ENCODE measurements at regions not wholly inside any gene's neighbourhood (a gene's known extent, or its start where the extent isn't known, plus 50 kb on each side); places are given as distances from the start of the nearest gene placed in this dataset.

- Histone ChIP-seq H3K4me1 (replicated peaks in 1 of 2) (no peaks in the 10 kb centered on the region), H3K36me3 (replicated peaks in 1 of 2) (no peaks in the 10 kb centered on the region), H3K4me3 (no peak overlapping the region), H3K9me3 (replicated peaks in 1 of 3) (no peaks in the 10 kb centered on the region), H3K27ac (no peak overlapping the region), H3K27me3 (no peaks in the 10 kb centered on the region)
- intact Hi-C loops (cut with DNase I) = no loop called here
- WGBS, 4 donors = 51 to 78% (median 60%) methylated on average over 5 of the region's 5 CpGs
- TF ChIP-seq, protein P1, sequence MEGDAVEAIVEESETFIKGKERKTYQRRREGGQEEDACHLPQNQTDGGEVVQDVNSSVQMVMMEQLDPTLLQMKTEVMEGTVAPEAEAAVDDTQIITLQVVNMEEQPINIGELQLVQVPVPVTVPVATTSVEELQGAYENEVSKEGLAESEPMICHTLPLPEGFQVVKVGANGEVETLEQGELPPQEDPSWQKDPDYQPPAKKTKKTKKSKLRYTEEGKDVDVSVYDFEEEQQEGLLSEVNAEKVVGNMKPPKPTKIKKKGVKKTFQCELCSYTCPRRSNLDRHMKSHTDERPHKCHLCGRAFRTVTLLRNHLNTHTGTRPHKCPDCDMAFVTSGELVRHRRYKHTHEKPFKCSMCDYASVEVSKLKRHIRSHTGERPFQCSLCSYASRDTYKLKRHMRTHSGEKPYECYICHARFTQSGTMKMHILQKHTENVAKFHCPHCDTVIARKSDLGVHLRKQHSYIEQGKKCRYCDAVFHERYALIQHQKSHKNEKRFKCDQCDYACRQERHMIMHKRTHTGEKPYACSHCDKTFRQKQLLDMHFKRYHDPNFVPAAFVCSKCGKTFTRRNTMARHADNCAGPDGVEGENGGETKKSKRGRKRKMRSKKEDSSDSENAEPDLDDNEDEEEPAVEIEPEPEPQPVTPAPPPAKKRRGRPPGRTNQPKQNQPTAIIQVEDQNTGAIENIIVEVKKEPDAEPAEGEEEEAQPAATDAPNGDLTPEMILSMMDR (IDR thresholded peaks at IDR 0.05) = no peak
- no peak for TF ChIP-seq POLR2A (IDR thresholded peaks at IDR 0.05)
- no peak for DNase-seq
These were observed 110.9 kb downstream of the SLC24A2 start for GRCh38 chr9:19677924-19678323.

- Histone ChIP-seq H3K27ac (no peak overlapping the region), H3K4me3 (no peak overlapping the region), H3K36me3 (replicated peaks in 1 of 2) (no peaks in the 10 kb centered on the region), H3K27me3 (no peaks in the 10 kb centered on the region), H3K9me3 (replicated peaks in 1 of 3) (no peaks in the 10 kb centered on the region), H3K4me1 (replicated peaks in 1 of 2) (no peaks in the 10 kb centered on the region)
- DNase-seq = no peak
- intact Hi-C loops (cut with DNase I) = no loop called here
- TF ChIP-seq POLR2A (IDR thresholded peaks at IDR 0.05) = no peak
- TF ChIP-seq, protein P1 (IDR thresholded peaks at IDR 0.05) = no peak
- WGBS, 4 donors = 71 to 86% (median 81%) methylated on average over 9 of the region's 9 CpGs
These were observed 113.3 kb downstream of the SLC24A2 start for GRCh38 chr9:19675492-19675891.

GRCh38 chr9:19666575-19666974 is 122.3 kb downstream of the SLC24A2 start:
- H3K4me1 ChIP-seq (replicated peaks in 1 of 2) = no peaks in the 10 kb centered on the region
- H3K27ac ChIP-seq = no peak overlapping the region
- no peaks in the 10 kb centered on the region for H3K27me3 ChIP-seq
- TF ChIP-seq POLR2A (IDR thresholded peaks at IDR 0.05) = no peak
- TF ChIP-seq, protein P1 (IDR thresholded peaks at IDR 0.05) = no peak
- no peaks in the 10 kb centered on the region for H3K36me3 ChIP-seq (replicated peaks in 1 of 2)
- intact Hi-C loops (cut with DNase I) = no loop called here
- no peak overlapping the region for H3K4me3 ChIP-seq
- DNase-seq = no peak
- no peaks in the 10 kb centered on the region for H3K9me3 ChIP-seq (replicated peaks in 1 of 3)

DNA sequence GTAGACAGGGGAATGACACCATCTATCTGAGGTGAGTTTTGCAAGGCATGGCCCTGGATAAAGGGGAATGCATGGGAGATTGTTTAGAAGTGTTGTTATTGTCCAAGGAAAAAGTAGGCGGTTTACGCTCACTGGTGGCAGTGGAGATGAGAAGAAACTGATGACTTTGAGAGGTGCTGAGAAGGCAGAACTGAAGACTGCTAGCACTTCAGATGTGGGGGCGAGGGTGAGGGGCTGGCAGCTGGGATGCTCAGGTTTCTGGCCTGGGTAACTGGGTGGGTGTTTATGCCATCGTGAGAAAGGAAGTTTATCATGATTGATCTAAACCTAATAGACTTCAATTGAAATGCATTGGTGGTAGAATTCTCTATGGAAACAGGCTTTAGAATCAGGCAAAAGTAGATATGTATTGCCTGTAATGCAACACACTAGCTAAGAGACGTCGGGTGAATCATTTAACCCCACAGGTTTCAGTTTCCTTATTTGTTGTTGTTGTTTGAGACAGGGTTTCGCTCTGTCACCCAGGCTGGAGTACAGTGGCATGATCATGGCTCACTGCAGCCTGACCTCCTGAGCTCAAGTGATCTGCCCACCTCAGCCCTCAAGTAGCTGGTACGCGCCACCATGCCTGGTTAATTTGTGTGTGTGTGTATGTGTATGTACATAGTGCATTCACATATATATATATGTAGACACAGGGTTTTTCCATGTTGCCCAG is 123.5 kb downstream of the SLC24A2 start:
- WGBS, 4 donors = 70 to 86% (median 80%) methylated on average over 9 of the region's 9 CpGs
- intact Hi-C loops (cut with DNase I) = no loop called here
- H3K27ac ChIP-seq = peak overlapping the region in 1 of 5 donors; percentile 30
- no peak for DNase-seq
- no peak overlapping the region for H3K4me3 ChIP-seq
- TF ChIP-seq POLR2A (IDR thresholded peaks at IDR 0.05) = no peak
- TF ChIP-seq, protein P1 (IDR thresholded peaks at IDR 0.05) = no peak
- no peaks in the 10 kb centered on the region for H3K9me3 ChIP-seq (replicated peaks in 1 of 3)
- no peaks in the 10 kb centered on the region for H3K36me3 ChIP-seq (replicated peaks in 1 of 2)
- no peaks in the 10 kb centered on the region for H3K4me1 ChIP-seq (replicated peaks in 1 of 2)
- no peaks in the 10 kb centered on the region for H3K27me3 ChIP-seq
